Esophagus muscularis mucosa (tissue), 4 donors: ENCODE measurements at regions not wholly inside any gene's neighbourhood (a gene's known extent, or its start where the extent isn't known, plus 50 kb on each side); places are given as distances from the start of the nearest gene placed in this dataset.
"Not testable (repeated sequence)": the region's sequence is repeated elsewhere in the genome, so short reads cannot be mapped to it uniquely, and the experiment has no call there.

Experiments
- DNase-seq: peaks from one replicate; pipeline ENCODE4 v3.0.0-alpha.2; 2017; ENCODE audit errors: extremely low spot score
- H3K27ac ChIP-seq, 4 donors: fragments of 200-600 bp; sonication (generic); replicated peaks in 1 of 4; 1 replicate in 3 of 4; 2 replicates in 1 of 4; pipeline ENCODE4 v1.5.1; 2016 to 2019; ENCODE audit warnings: mild to moderate bottlenecking in 1 of 4
- H3K27me3 ChIP-seq, 4 donors: fragments of 200-600 bp; sonication (generic); one replicate each; pipeline versions ENCODE4 v1.5.1 to v1.6.0; 2016 to 2019
- H3K36me3 ChIP-seq, 4 donors: fragments of 200-600 bp; sonication (generic); one replicate each; pipeline ENCODE4 v1.5.1; 2016 to 2019
- H3K4me1 ChIP-seq, 4 donors: fragments of 200-600 bp; sonication (generic); one replicate each; pipeline ENCODE4 v1.5.1; 2016 to 2019
- H3K4me3 ChIP-seq, 4 donors: fragments of 200-600 bp; sonication (generic); 1 replicate in 2 of 4; 2 replicates in 2 of 4; pipeline ENCODE4 v1.5.1; 2016 to 2019; ENCODE audit warnings: mild to moderate bottlenecking in 4 of 4, moderate library complexity in 1 of 4
- H3K9me3 ChIP-seq, 4 donors: fragments of 200-600 bp; sonication (generic); 1 replicate in 3 of 4; 2 replicates in 1 of 4; pipeline ENCODE4 v1.5.1; 2016 to 2019
- EP300 ChIP-seq: sonication (generic); formaldehyde crosslinking; IDR thresholded peaks from one replicate; pipeline ENCODE4 v1.6.1; 2017; ENCODE audit warnings: antibody characterized with exemption
- POLR2A ChIP-seq: fragments of 450-650 bp; IDR thresholded peaks from one replicate; pipeline ENCODE4 v1.6.1; 2017; ENCODE audit warnings: antibody characterized with exemption, moderate library complexity, mild to moderate bottlenecking, low read depth
- POLR2AphosphoS5 ChIP-seq, 2 donors: sonication (generic); formaldehyde crosslinking; IDR thresholded peaks; one replicate each; pipeline ENCODE4 v1.6.1; 2017; ENCODE audit warnings: antibody characterized with exemption in 2 of 2
- WGBS: methylation state at CpG from one replicate; pipeline ENCODE4 v1.1.5; 2018; 5-methylcytosine and 5-hydroxymethylcytosine counted together
- intact Hi-C: fragments of 100-400 bp; cut with DNase I; formaldehyde crosslinking; loops from one replicate; pipeline ENCODE4 v1.15.1; 2023
- TF ChIP-seq, protein P1 (sequence below), 3 experiments: fragments of 200-600 bp in 2 of 3; fragments of 450-650 bp in 1 of 3; sonication (generic) in 2 of 3; IDR thresholded peaks; one replicate each; pipeline ENCODE4 v1.5.1; 2017 to 2019; ENCODE audit warnings: antibody characterized with exemption in 3 of 3, mild to moderate bottlenecking in 2 of 3, moderate library complexity in 1 of 3

- Histone ChIP-seq H3K4me3 (no peak overlapping the region), H3K9me3 (no peaks in the 10 kb centered on the region), H3K36me3 (no peaks in the 10 kb centered on the region), H3K4me1 (no peaks in the 10 kb centered on the region), H3K27ac (no peak overlapping the region), H3K27me3 (no peaks in the 10 kb centered on the region)
- intact Hi-C loops = no loop called here
- WGBS = 66% methylated on average over 2 of the region's 2 CpGs
- TF ChIP-seq POLR2AphosphoS5 (IDR thresholded peaks at IDR 0.05) (no peak), EP300 (no peak), POLR2A (no peak)
- TF ChIP-seq, protein P1, sequence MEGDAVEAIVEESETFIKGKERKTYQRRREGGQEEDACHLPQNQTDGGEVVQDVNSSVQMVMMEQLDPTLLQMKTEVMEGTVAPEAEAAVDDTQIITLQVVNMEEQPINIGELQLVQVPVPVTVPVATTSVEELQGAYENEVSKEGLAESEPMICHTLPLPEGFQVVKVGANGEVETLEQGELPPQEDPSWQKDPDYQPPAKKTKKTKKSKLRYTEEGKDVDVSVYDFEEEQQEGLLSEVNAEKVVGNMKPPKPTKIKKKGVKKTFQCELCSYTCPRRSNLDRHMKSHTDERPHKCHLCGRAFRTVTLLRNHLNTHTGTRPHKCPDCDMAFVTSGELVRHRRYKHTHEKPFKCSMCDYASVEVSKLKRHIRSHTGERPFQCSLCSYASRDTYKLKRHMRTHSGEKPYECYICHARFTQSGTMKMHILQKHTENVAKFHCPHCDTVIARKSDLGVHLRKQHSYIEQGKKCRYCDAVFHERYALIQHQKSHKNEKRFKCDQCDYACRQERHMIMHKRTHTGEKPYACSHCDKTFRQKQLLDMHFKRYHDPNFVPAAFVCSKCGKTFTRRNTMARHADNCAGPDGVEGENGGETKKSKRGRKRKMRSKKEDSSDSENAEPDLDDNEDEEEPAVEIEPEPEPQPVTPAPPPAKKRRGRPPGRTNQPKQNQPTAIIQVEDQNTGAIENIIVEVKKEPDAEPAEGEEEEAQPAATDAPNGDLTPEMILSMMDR (IDR thresholded peaks at IDR 0.05) = no peak
- no peak for DNase-seq
Measured at GRCh38 chr6:85856235-85856634, 213.5 kb upstream of the SYNCRIP start.

DNA sequence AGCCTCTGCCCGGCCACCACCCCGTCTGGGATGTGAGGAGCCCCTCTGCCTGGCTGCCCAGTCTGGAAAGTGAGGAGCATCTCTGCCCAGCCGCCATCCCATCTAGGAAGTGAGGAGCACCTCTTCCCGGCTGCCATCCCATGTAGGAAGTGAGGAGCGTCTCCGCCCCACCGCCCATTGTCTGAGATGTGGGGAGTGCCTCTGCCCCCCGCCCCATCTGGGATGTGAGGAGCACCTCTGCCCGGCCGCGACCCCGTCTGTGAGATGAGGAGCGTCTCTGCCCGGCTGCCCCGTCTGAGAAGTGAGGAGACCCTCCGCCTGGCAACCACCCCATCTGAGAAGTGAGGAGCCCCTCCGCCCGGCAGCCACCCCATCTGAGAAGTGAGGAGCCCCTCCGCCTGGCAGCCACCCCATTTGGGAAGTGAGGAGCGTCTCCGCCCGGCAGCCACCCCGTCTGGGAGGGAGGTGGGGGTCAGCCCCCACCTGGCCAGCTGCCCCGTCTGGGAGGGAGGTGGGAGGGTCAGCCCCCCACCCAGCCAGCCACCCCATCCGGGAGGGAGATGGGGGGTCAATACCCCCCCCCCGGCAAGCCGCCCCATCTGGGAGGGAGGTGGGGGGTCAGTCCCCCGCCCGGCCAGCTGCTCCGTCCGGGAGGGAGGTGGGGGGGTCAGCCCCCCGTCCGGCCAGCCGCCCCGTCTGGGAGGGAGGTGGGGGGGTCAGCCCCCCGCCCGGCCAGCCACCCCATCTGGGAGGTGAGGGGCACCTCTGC, 195.8 kb upstream of the SYNCRIP start:
- H3K36me3 ChIP-seq, H3K4me1 ChIP-seq, H3K9me3 ChIP-seq, H3K4me3 ChIP-seq, H3K27ac ChIP-seq, intact Hi-C loops, DNase-seq, H3K27me3 ChIP-seq: not testable (repeated sequence)
- 98% methylated on average over 21 of the region's 37 CpGs for WGBS

DNA sequence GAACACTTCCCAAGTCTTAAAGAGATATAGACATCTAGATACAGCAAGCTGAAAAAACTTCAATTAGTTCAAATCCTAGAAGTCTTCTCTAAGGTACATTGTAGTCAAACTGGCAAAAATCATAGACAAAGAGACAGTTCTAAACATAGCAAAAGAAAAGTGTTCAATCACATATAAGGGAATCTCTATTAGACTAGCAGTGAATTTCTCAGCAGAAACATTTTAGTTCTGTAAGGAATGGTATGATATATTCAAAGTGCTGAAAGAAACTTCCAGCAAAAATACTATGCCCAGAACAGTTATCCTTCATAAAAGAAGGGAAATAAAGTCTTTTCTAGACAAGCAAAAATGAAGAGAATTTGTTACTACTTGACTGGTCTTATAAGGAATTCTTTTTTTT, 186.3 kb upstream of the SYNCRIP start:
- Histone ChIP-seq H3K27me3 (no peaks in the 10 kb centered on the region), H3K27ac (no peak overlapping the region), H3K4me3 (no peak overlapping the region), H3K4me1 (no peaks in the 10 kb centered on the region), H3K36me3 (no peaks in the 10 kb centered on the region), H3K9me3 (peaks cover 0 to 37% (median 17%) of the 10 kb centered on the region in 4 donors)
- intact Hi-C loops = no loop called here
- DNase-seq = no peak
- TF ChIP-seq POLR2A = no peak
- no peak for TF ChIP-seq POLR2AphosphoS5 (IDR thresholded peaks at IDR 0.05)
- TF ChIP-seq EP300 = no peak
- TF ChIP-seq, protein P1 (IDR thresholded peaks at IDR 0.05) = no peak

DNA sequence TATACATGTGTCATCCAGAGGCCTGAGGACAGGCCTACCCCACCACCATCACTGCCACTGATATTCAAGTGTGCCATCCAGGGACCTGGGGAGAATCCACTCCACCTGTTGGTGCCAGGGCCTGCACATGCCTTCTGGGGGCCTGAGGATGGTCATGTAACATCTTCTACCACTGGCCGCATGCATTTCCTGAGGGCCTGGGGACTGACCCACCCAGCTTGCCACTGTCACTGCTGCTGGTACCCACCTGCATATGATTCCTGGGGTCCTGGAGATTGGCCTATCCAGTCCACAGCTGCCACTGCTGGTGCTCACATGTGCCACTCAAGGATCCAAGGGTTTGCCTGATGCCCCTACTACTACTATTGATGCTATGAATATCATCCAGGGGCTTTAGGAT, 184.3 kb upstream of the SYNCRIP start:
- H3K27me3 ChIP-seq = no peaks in the 10 kb centered on the region
- no peak overlapping the region for H3K4me3 ChIP-seq
- WGBS = no CpG with 5 or more reads among the region's 1 CpG
- intact Hi-C loops = no loop called here
- H3K27ac ChIP-seq = no peak overlapping the region
- H3K4me1 ChIP-seq = no peaks in the 10 kb centered on the region
- H3K36me3 ChIP-seq = no peaks in the 10 kb centered on the region
- peaks cover 0 to 41% (median 20%) of the 10 kb centered on the region in 4 donors for H3K9me3 ChIP-seq
- TF ChIP-seq POLR2A (no peak), EP300 (no peak), POLR2AphosphoS5 (IDR thresholded peaks at IDR 0.05) (no peak)
- TF ChIP-seq, protein P1 (IDR thresholded peaks at IDR 0.05) = no peak
- DNase-seq = no peak

DNA sequence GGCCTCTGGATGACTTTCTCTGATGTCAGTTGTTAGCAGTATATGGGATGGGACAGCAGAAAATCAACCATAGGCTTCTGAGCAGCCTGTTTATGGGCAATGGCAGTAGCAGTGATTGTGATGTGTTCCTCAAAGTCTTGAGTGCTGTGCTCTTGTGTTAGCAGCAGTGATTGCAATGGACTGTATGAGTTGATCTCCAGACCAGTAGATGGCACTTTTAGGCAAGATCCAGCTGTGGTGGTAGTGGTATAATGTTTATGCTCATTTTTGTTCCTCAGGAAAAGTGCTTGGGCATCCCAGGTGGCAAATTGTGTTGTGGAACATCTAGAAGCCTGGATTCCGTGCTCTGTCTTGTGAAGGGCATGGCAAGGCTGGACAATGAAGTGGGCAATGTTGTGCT, 181.6 kb upstream of the SYNCRIP start:
- WGBS = 100% methylated on average over 1 of the region's 1 CpG
- H3K9me3 ChIP-seq = peaks cover 0 to 47% (median 22%) of the 10 kb centered on the region in 4 donors

More for the DNA sequence above, 181.6 kb upstream of the SYNCRIP start:
- no peaks in the 10 kb centered on the region for H3K36me3 ChIP-seq
- no peaks in the 10 kb centered on the region for H3K27me3 ChIP-seq
- DNase-seq = no peak
- no peak overlapping the region for H3K27ac ChIP-seq
- TF ChIP-seq, protein P1 (IDR thresholded peaks at IDR 0.05) = no peak
- TF ChIP-seq POLR2A (no peak), POLR2AphosphoS5 (IDR thresholded peaks at IDR 0.05) (no peak), EP300 (no peak)
- no peaks in the 10 kb centered on the region for H3K4me1 ChIP-seq
- intact Hi-C loops = no loop called here
- H3K4me3 ChIP-seq = no peak overlapping the region
